Coronary artery (tissue), 2 donors: ENCODE measurements at regions not wholly inside any gene's neighbourhood (a gene's known extent, or its start where the extent isn't known, plus 50 kb on each side); places are given as distances from the start of the nearest gene placed in this dataset.

Experiments used
- DNase-seq: peaks from one replicate; pipeline ENCODE4 v3.0.0-alpha.2; 2017; ENCODE audit warnings: low spot score
- H3K27ac ChIP-seq, 2 donors: fragments of 200-600 bp; sonication (generic); one replicate each; pipeline ENCODE4 v1.5.1; 2016 to 2019
- H3K4me3 ChIP-seq: fragments of 200-600 bp; sonication (generic); 2 replicates; pipeline ENCODE4 v1.5.1; 2016; ENCODE audit warnings: mild to moderate bottlenecking, moderate library complexity
- CTCF ChIP-seq: fragments of 200-600 bp; sonication (generic); IDR thresholded peaks from one replicate; pipeline ENCODE4 v1.5.1; 2019; ENCODE audit warnings: antibody characterized with exemption

- TF ChIP-seq CTCF = no peak
- no peak overlapping the region for H3K4me3 ChIP-seq
- no peak overlapping the region for H3K27ac ChIP-seq
- no peak for DNase-seq
These were observed 332.5 kb upstream of the BCHE start for GRCh38 chr3:166169681-166170080.

- H3K27ac ChIP-seq = no peak overlapping the region
- DNase-seq = no peak
- no peak for TF ChIP-seq CTCF
- H3K4me3 ChIP-seq = no peak overlapping the region
These were observed 290.7 kb upstream of the BCHE start for GRCh38 chr3:166127969-166128368.

- no peak for TF ChIP-seq CTCF
- Histone ChIP-seq H3K4me3 (no peak overlapping the region), H3K27ac (no peak overlapping the region)
- no peak for DNase-seq
These were observed 288.0 kb upstream of the BCHE start for GRCh38 chr3:166125179-166125578.

- no peak for TF ChIP-seq CTCF
- Histone ChIP-seq H3K27ac (no peak overlapping the region), H3K4me3 (no peak overlapping the region)
- no peak for DNase-seq
These were observed 286.4 kb upstream of the BCHE start for GRCh38 chr3:166123576-166123975.

GRCh38 chr3:166123088-166123487, 285.9 kb upstream of the BCHE start:
- no peak for DNase-seq
- Histone ChIP-seq H3K4me3 (no peak overlapping the region), H3K27ac (no peak overlapping the region)
- no peak for TF ChIP-seq CTCF

GRCh38 chr3:166118049-166118448, 280.8 kb upstream of the BCHE start:
- H3K27ac ChIP-seq = no peak overlapping the region
- H3K4me3 ChIP-seq = no peak overlapping the region
- no peak for DNase-seq
- no peak for TF ChIP-seq CTCF

- Histone ChIP-seq H3K4me3 (no peak overlapping the region), H3K27ac (no peak overlapping the region)
- TF ChIP-seq CTCF = no peak
- no peak for DNase-seq
These were observed 277.2 kb upstream of the BCHE start for GRCh38 chr3:166114448-166114847.
